ENCODE measurements at regions not wholly inside any gene's neighbourhood (a gene's known extent, or its start where the extent isn't known, plus 50 kb on each side); places are given as distances from the start of the nearest gene placed in this dataset.

DNA sequence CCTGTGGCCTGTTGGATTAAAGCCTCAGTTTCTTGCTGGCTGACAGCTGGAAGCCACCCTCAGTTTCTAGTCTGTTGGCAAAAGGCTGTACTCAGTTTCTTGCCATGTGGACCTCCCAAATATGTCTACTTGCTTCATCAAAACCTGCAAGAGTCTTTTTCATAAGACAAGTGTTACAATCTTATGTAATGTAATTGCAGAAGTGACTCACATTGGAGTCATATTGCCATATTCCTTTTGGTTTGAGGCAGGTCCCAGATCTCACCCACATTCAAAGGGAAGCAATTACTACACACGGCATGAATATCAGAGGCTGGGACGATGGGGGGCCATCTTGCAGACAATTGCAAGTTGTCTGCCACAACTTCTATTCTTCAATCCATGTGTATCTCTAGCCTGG is 286.7 kb upstream of the IL12B start:
- peaks cover 6% of the 10 kb centered on the region for H3K9me3 Mint-ChIP-seq (ENCODE audit: unreplicated experiment)
- H3K27ac Mint-ChIP-seq (ENCODE audit: unreplicated experiment) = no peak overlapping the region
- no peak overlapping the region for H3K4me3 Mint-ChIP-seq (ENCODE audit: unreplicated experiment)
- DNase-seq = no peak
- H3K4me1 Mint-ChIP-seq (ENCODE audit: low read depth, unreplicated experiment) = peaks cover 19% of the 10 kb centered on the region
- peaks cover 9% of the 10 kb centered on the region for H3K36me3 Mint-ChIP-seq (ENCODE audit: unreplicated experiment)
- TF ChIP-seq, protein P1, sequence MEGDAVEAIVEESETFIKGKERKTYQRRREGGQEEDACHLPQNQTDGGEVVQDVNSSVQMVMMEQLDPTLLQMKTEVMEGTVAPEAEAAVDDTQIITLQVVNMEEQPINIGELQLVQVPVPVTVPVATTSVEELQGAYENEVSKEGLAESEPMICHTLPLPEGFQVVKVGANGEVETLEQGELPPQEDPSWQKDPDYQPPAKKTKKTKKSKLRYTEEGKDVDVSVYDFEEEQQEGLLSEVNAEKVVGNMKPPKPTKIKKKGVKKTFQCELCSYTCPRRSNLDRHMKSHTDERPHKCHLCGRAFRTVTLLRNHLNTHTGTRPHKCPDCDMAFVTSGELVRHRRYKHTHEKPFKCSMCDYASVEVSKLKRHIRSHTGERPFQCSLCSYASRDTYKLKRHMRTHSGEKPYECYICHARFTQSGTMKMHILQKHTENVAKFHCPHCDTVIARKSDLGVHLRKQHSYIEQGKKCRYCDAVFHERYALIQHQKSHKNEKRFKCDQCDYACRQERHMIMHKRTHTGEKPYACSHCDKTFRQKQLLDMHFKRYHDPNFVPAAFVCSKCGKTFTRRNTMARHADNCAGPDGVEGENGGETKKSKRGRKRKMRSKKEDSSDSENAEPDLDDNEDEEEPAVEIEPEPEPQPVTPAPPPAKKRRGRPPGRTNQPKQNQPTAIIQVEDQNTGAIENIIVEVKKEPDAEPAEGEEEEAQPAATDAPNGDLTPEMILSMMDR (IDR thresholded peaks at IDR 0.05; ENCODE audit: partially characterized antibody, unreplicated experiment) = no peak
- H3K27me3 Mint-ChIP-seq (ENCODE audit: unreplicated experiment) = peaks cover 4% of the 10 kb centered on the region

DNA sequence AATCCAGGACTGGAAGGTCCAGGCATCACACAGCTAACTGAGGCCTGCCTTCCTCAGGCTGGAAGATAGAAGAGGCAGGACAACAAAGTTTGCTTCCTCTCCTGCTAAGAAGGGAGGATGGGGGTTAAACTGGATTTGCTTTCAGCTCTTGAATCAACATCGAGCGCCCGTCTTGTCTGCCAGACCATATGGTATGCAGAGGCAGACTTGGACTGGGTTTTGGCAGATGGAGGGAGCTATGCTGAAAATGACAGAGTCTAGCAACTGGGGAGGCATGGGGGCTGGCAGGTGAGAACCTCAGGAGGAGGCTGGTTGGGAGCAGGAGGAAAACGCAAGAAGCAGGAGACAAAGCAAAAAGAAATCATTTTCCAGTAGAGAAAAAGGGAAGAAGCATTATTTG is 289.5 kb upstream of the IL12B start:
- Mint-ChIP-seq H3K36me3 (ENCODE audit: unreplicated experiment) (peaks cover 25% of the 10 kb centered on the region), H3K4me3 (ENCODE audit: unreplicated experiment) (peak overlapping the region; percentile 4), H3K9me3 (ENCODE audit: unreplicated experiment) (peaks cover 7% of the 10 kb centered on the region), H3K27ac (ENCODE audit: unreplicated experiment) (peak overlapping the region; percentile 92), H3K27me3 (ENCODE audit: unreplicated experiment) (peaks cover 4% of the 10 kb centered on the region), H3K4me1 (ENCODE audit: low read depth, unreplicated experiment) (peaks cover 19% of the 10 kb centered on the region)
- TF ChIP-seq, protein P1 (IDR thresholded peaks at IDR 0.05; ENCODE audit: partially characterized antibody, unreplicated experiment) = no peak
- DNase-seq = no peak

DNA sequence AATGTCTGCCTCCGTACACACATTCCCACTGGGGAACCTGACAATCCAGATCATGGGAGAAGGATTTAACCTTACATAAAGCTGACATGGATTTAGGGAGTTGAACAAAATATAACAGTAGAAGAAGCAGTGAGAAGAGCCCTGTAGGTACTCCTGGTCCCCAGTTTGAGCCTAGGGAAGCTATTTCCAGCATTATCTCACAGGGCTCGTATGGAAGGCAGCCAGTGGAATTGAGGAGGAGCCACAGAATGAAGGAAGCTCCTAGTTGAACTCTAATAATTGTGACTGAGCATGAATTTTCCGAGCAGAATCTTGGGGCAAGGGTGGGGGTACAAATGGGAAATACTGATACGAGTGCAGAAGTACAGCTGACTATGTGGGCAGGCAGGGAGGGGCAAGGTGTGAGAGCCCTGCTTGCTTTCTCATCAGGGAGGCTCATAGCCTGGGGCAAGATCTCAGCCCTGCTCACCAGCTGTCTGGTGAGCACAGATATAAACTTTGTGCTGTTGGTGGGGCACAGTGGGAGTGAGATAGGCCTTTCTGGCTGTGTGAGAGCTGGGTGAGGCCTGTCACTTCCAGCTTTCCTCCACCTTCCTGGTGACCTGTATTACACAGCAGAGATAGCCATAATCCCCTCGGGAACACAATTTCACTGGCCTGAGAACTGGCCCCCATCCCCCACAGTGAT is 290.7 kb upstream of the IL12B start:
- H3K27ac Mint-ChIP-seq (ENCODE audit: unreplicated experiment) = peak overlapping the region; percentile 10
- H3K36me3 Mint-ChIP-seq (ENCODE audit: unreplicated experiment) = peaks cover 28% of the 10 kb centered on the region
- TF ChIP-seq, protein P1 (IDR thresholded peaks at IDR 0.05; ENCODE audit: partially characterized antibody, unreplicated experiment) = no peak
- H3K27me3 Mint-ChIP-seq (ENCODE audit: unreplicated experiment) = peaks cover 4% of the 10 kb centered on the region
- no peak for DNase-seq
- peaks cover 7% of the 10 kb centered on the region for H3K9me3 Mint-ChIP-seq (ENCODE audit: unreplicated experiment)
- no peak overlapping the region for H3K4me3 Mint-ChIP-seq (ENCODE audit: unreplicated experiment)
- H3K4me1 Mint-ChIP-seq (ENCODE audit: low read depth, unreplicated experiment) = peaks cover 19% of the 10 kb centered on the region

DNA sequence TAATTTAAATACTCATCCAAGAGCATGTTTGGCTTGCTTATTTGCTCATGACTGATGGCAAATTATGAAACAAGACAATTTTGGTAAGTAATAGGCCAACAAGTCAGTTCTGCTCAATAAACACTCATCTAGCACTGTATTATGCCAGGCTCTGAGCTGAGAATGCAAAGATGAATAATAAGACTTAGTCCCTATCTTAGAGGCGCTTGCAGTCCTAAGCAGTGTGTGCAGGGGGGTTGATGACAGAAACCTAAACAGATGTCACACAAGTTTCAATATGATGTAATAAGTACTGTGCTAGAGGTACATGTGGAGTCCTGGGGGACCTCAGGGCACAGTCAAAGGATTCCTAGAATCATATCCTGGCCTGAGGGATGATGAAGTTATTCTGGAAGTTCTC is 287.6 kb upstream of the ADRA1B start:
- Mint-ChIP-seq H3K27me3 (ENCODE audit: unreplicated experiment) (no peaks in the 10 kb centered on the region), H3K4me1 (ENCODE audit: low read depth, unreplicated experiment) (no peaks in the 10 kb centered on the region), H3K9me3 (ENCODE audit: unreplicated experiment) (peaks cover 2% of the 10 kb centered on the region), H3K27ac (ENCODE audit: unreplicated experiment) (no peak overlapping the region), H3K4me3 (ENCODE audit: unreplicated experiment) (no peak overlapping the region), H3K36me3 (ENCODE audit: unreplicated experiment) (peaks cover 8% of the 10 kb centered on the region)
- TF ChIP-seq, protein P1 (IDR thresholded peaks at IDR 0.05; ENCODE audit: partially characterized antibody, unreplicated experiment) = no peak
- DNase-seq = no peak

DNA sequence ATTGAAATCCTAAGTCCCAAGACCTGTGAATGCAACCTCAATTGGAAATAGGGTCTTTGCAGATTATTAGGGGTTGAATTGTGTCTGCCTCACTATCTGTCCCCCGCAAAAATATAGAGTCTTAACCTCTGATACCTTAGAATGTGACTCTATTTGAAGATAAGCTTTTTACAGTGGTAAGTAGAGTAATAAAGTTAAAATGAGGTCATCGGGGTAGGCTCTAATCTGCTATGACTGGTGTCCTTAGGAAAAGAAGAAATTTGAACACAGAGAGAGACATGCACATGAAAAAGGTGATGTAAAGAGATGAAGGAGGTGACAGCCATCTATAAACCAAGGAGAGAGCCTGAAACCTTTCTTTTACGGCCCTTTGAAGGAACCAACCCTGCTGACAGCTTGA is 287.1 kb upstream of the ADRA1B start:
- no peak overlapping the region for H3K27ac Mint-ChIP-seq (ENCODE audit: unreplicated experiment)

More for the DNA sequence above, 287.1 kb upstream of the ADRA1B start:
- H3K27me3 Mint-ChIP-seq (ENCODE audit: unreplicated experiment) = no peaks in the 10 kb centered on the region
- H3K36me3 Mint-ChIP-seq (ENCODE audit: unreplicated experiment) = peaks cover 8% of the 10 kb centered on the region
- TF ChIP-seq, protein P1 (IDR thresholded peaks at IDR 0.05; ENCODE audit: partially characterized antibody, unreplicated experiment) = no peak
- no peak overlapping the region for H3K4me3 Mint-ChIP-seq (ENCODE audit: unreplicated experiment)
- peaks cover 2% of the 10 kb centered on the region for H3K9me3 Mint-ChIP-seq (ENCODE audit: unreplicated experiment)
- no peak for DNase-seq
- H3K4me1 Mint-ChIP-seq (ENCODE audit: low read depth, unreplicated experiment) = no peaks in the 10 kb centered on the region
